MM.1S (cell line): ENCODE measurements at regions not wholly inside any gene's neighbourhood (a gene's known extent, or its start where the extent isn't known, plus 50 kb on each side); places are given as distances from the start of the nearest gene placed in this dataset.

Experiments
- EZH2 ChIP-seq: fragments of 300-600 bp; sonication (generic); optimal IDR thresholded peaks from 2 replicates; pipeline ENCODE3; 2017; ENCODE audit warnings: low read depth, mild to moderate bottlenecking, antibody characterized with exemption, low read length, mixed read lengths
- TF ChIP-seq, protein P1 (sequence below): fragments of 300-600 bp; sonication (generic); IDR thresholded peaks from 2 replicates; pipeline ENCODE4 v1.5.1; 2016; ENCODE audit warnings: antibody characterized with exemption, low read length, mixed read lengths

DNA sequence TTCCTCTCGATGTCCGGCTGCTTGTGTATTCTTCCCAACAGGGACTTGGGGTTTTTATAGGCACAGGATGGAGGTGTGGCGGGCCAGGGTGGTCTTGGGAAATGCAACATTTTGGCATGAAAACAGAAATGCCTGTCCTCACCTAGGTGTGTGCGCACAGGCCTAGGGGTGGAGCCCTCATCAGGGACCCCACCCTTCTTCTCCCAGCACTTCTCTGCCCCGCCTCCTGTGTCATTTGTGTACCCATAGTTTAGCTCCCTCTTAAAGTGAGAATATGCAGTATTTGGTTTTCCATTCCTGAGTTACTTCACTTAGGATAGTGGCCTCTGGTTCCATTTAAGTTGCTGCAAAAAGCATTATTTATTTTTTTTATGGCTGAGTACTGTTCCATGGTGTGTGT is 90.2 kb upstream of the ITGB1 start:
- TF ChIP-seq, protein P1, sequence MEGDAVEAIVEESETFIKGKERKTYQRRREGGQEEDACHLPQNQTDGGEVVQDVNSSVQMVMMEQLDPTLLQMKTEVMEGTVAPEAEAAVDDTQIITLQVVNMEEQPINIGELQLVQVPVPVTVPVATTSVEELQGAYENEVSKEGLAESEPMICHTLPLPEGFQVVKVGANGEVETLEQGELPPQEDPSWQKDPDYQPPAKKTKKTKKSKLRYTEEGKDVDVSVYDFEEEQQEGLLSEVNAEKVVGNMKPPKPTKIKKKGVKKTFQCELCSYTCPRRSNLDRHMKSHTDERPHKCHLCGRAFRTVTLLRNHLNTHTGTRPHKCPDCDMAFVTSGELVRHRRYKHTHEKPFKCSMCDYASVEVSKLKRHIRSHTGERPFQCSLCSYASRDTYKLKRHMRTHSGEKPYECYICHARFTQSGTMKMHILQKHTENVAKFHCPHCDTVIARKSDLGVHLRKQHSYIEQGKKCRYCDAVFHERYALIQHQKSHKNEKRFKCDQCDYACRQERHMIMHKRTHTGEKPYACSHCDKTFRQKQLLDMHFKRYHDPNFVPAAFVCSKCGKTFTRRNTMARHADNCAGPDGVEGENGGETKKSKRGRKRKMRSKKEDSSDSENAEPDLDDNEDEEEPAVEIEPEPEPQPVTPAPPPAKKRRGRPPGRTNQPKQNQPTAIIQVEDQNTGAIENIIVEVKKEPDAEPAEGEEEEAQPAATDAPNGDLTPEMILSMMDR: no peak
- TF ChIP-seq EZH2: no peak
